Calu3 (cell line): ENCODE measurements at regions not wholly inside any gene's neighbourhood (a gene's known extent, or its start where the extent isn't known, plus 50 kb on each side); places are given as distances from the start of the nearest gene placed in this dataset.

ENCODE experiments used
- BruUV-seq: library from RNA; stranded (reverse); fragments of 400-500 nt; replicated peaks from 2 replicates; lab custom pipeline; 2021; lab: Mats Ljungman, UMichigan
- CTCF ChIA-PET: fragments of 300-600 bp; sonication (Branson Sonifier 250); formaldehyde crosslinking; loops from one replicate; lab custom pipeline; 2022; ENCODE audit warnings: antibody characterized with exemption; lab: Charles Lee
- DNase-seq: peaks from one replicate; pipeline ENCODE4 v3.0.0; 2022
- H3K27ac Mint-ChIP-seq: one replicate; pipeline ENCODE4 v1.8.0; 2022; ENCODE audit warnings: mixed read lengths; ENCODE audit not compliant: unreplicated experiment
- H3K27me3 Mint-ChIP-seq: one replicate; pipeline ENCODE4 v1.8.0; 2022; ENCODE audit warnings: mixed read lengths; ENCODE audit not compliant: unreplicated experiment
- H3K36me3 Mint-ChIP-seq: one replicate; pipeline ENCODE4 v1.8.0; 2022; ENCODE audit warnings: mild to moderate bottlenecking, moderate library complexity, mixed read lengths; ENCODE audit not compliant: insufficient read depth, unreplicated experiment
- H3K4me1 Mint-ChIP-seq: one replicate; pipeline ENCODE4 v1.8.0; 2022; ENCODE audit warnings: mild to moderate bottlenecking, low read depth, mixed read lengths; ENCODE audit not compliant: unreplicated experiment
- H3K4me3 Mint-ChIP-seq: one replicate; pipeline ENCODE4 v1.8.0; 2022; ENCODE audit warnings: mild to moderate bottlenecking, low read depth, moderate library complexity, mixed read lengths; ENCODE audit not compliant: unreplicated experiment
- H3K9me3 Mint-ChIP-seq: one replicate; pipeline ENCODE4 v1.8.0; 2022; ENCODE audit warnings: low read depth, mixed read lengths; ENCODE audit not compliant: unreplicated experiment
- intact Hi-C: fragments of 100-400 bp; cut with micrococcal nuclease; formaldehyde crosslinking; loops from one replicate; pipeline ENCODE4 v1.10.0; 2022; ENCODE audit not compliant: unreplicated experiment
- TF ChIP-seq, protein P1 (sequence below): fragments of 200-600 bp; IDR thresholded peaks from one replicate; pipeline ENCODE4 v1.8.0; 2022; ENCODE audit warnings: antibody characterized with exemption; ENCODE audit not compliant: unreplicated experiment

DNA sequence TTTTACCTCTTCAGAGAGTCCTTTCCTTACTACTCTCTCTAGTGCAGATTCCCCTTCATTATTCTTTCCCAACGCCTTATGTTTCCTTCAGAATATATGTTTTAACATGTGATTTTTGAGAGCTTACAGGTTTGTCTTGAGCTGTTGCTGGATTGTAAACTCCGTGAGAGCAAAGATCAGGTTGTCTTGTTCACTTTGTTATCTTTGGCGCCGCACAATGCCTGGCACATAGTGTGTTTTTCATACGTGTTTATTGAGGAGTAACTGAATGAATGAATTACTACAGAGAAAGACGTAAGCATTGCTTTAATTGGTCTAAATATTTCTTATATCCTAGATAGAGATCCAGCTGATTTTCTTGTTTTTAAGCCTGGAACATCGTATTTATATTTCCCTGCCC lies 80.5 kb upstream of the SLC4A4 start:
- Mint-ChIP-seq H3K4me1 (peaks cover 27% of the 10 kb centered on the region), H3K27ac (no peak overlapping the region), H3K36me3 (no peaks in the 10 kb centered on the region), H3K4me3 (no peak overlapping the region), H3K27me3 (no peaks in the 10 kb centered on the region), H3K9me3 (no peaks in the 10 kb centered on the region)
- TF ChIP-seq, protein P1, sequence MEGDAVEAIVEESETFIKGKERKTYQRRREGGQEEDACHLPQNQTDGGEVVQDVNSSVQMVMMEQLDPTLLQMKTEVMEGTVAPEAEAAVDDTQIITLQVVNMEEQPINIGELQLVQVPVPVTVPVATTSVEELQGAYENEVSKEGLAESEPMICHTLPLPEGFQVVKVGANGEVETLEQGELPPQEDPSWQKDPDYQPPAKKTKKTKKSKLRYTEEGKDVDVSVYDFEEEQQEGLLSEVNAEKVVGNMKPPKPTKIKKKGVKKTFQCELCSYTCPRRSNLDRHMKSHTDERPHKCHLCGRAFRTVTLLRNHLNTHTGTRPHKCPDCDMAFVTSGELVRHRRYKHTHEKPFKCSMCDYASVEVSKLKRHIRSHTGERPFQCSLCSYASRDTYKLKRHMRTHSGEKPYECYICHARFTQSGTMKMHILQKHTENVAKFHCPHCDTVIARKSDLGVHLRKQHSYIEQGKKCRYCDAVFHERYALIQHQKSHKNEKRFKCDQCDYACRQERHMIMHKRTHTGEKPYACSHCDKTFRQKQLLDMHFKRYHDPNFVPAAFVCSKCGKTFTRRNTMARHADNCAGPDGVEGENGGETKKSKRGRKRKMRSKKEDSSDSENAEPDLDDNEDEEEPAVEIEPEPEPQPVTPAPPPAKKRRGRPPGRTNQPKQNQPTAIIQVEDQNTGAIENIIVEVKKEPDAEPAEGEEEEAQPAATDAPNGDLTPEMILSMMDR, result no peak
- no peak for DNase-seq
- CTCF ChIA-PET, result no interaction called here
- no TSS peak for BruUV-seq
- intact Hi-C loops, result no loop called here

DNA sequence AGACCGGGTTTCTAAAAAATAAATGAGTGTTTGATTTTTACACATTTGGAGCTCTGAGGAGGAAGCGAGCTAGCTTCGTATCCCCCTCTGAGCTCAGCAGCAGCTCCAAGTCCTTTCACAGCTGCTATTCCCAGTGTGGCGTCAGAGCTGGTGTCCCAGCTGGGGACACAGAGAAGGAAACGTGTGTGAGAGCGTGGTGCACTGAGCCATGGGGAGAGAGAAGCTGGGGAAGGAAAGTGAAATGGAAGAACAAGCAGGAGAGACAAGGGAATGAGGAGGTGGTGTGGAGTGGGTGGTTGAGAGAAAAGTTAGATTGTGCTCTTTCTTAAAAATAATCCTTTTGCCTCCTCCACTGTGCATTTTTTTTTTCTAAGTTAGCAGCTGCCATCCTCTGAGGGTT lies 79.5 kb upstream of the SLC4A4 start:
- CTCF ChIA-PET, result interaction anchor here (0.6 to 1.5 kb wide), 2 partner anchors 14 to 1382 kb away, joined by 3 read pairs; no protein-coding TSS in a partner anchor
- TF ChIP-seq, protein P1, result no peak
- H3K27me3 Mint-ChIP-seq, result no peaks in the 10 kb centered on the region
- no TSS peak for BruUV-seq
- no peak for DNase-seq
- H3K27ac Mint-ChIP-seq, result no peak overlapping the region
- intact Hi-C loops, result no loop called here
- H3K36me3 Mint-ChIP-seq, result no peaks in the 10 kb centered on the region
- peaks cover 27% of the 10 kb centered on the region for H3K4me1 Mint-ChIP-seq
- H3K4me3 Mint-ChIP-seq, result no peak overlapping the region
- no peaks in the 10 kb centered on the region for H3K9me3 Mint-ChIP-seq

DNA sequence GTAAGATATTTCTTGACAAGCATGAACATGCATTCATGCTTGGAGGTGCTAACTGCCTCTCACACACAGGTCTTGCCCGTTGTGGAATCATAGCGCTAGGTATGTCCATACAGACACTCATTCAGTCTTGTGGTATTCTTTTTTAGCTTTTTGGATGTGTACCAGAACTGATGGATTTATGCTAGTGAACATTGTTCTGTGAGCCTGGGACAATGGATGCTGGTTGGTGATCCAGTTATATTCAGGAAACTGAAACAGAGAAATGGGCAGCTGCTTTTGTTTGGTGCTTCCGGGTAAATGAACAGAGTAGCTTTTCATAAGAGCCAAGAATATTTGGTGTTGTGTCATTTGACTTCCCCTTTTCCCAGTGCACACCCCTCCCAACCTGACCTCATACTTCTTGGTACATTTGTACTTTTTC lies 78.9 kb upstream of the SLC4A4 start:
- no peak overlapping the region for H3K27ac Mint-ChIP-seq
- no peaks in the 10 kb centered on the region for H3K9me3 Mint-ChIP-seq
- no peaks in the 10 kb centered on the region for H3K27me3 Mint-ChIP-seq
- CTCF ChIA-PET, result interaction anchor here (0.6 to 1.5 kb wide), 2 partner anchors 13 to 446 kb away, joined by 3 to 4 read pairs; no protein-coding TSS in a partner anchor
- no peak overlapping the region for H3K4me3 Mint-ChIP-seq
- no peaks in the 10 kb centered on the region for H3K36me3 Mint-ChIP-seq
- intact Hi-C loops, result loop anchor here (10.0 kb wide), 1 partner anchor 75 kb away; no protein-coding TSS in a partner anchor
- peak; percentile 3 for DNase-seq
- no TSS peak for BruUV-seq
- TF ChIP-seq, protein P1, result no peak
- peaks cover 27% of the 10 kb centered on the region for H3K4me1 Mint-ChIP-seq

DNA sequence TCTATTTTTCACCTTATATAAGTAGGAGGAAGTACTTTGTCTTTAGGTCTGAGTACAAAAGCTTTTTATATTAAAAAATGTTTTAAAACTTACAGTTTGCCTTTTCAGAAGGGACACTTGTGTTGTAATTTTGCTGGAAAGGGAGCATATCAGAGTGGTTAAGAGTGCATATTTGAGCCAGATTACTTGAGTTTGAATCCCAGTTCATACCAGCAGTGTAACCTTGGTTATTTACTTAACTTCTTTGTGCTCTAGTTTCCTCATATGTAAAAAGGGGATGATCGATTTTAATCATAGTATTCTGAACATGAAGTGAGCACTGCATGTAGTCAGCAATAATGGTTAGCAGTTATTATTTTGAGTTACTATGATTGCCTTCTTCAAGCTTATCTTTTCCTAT lies 78.3 kb upstream of the SLC4A4 start:
- CTCF ChIA-PET, result interaction anchor here (0.6 to 1.5 kb wide), 2 partner anchors 13 to 445 kb away, joined by 3 to 4 read pairs; no protein-coding TSS in a partner anchor
- no TSS peak for BruUV-seq
- Mint-ChIP-seq H3K27ac (no peak overlapping the region), H3K27me3 (no peaks in the 10 kb centered on the region), H3K9me3 (no peaks in the 10 kb centered on the region), H3K4me3 (no peak overlapping the region), H3K4me1 (peaks cover 27% of the 10 kb centered on the region), H3K36me3 (no peaks in the 10 kb centered on the region)
- intact Hi-C loops, result loop anchor here (10.0 kb wide), 1 partner anchor 76 kb away; no protein-coding TSS in a partner anchor
- DNase-seq, result no peak
- TF ChIP-seq, protein P1, result no peak
